Vagina (tissue), 2 donors: ENCODE measurements at regions not wholly inside any gene's neighbourhood (a gene's known extent, or its start where the extent isn't known, plus 50 kb on each side); places are given as distances from the start of the nearest gene placed in this dataset.

ENCODE experiments used
- POLR2A ChIP-seq, 2 donors: fragments of 450-650 bp; IDR thresholded peaks; one replicate each; pipeline ENCODE4 v1.6.1; 2017; ENCODE audit warnings: antibody characterized with exemption in 2 of 2, mild to moderate bottlenecking in 2 of 2, moderate library complexity in 2 of 2
- TF ChIP-seq, protein P1 (sequence below), 3 experiments: fragments of 450-650 bp in 2 of 3; fragments of 200-600 bp in 1 of 3; sonication (generic) in 1 of 3; IDR thresholded peaks; one replicate each; pipeline ENCODE4 v1.5.1; 2017 to 2019; ENCODE audit warnings: antibody characterized with exemption in 3 of 3, mild to moderate bottlenecking in 2 of 3, moderate library complexity in 2 of 3

DNA sequence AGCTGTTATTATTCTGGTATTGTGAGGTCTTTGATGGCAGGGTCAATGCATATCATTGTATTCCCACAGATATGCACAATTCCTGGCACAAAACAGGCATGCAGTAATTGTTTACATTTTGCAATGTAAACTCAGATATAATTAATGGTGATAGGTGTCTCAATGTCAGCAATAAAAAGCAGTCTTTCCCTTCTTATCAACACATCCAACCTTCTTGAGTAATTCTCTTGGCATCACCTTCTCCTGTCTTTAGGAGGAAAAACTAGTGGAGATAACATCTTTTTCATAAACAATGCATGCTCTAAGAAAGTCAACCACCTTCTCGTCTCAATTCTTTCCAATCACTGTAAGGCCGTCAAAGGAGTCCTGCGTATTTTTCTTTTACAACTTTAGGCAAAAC lies 313.3 kb upstream of the GULP1 start:
- no peak for TF ChIP-seq POLR2A (IDR thresholded peaks at IDR 0.05)
- TF ChIP-seq, protein P1, sequence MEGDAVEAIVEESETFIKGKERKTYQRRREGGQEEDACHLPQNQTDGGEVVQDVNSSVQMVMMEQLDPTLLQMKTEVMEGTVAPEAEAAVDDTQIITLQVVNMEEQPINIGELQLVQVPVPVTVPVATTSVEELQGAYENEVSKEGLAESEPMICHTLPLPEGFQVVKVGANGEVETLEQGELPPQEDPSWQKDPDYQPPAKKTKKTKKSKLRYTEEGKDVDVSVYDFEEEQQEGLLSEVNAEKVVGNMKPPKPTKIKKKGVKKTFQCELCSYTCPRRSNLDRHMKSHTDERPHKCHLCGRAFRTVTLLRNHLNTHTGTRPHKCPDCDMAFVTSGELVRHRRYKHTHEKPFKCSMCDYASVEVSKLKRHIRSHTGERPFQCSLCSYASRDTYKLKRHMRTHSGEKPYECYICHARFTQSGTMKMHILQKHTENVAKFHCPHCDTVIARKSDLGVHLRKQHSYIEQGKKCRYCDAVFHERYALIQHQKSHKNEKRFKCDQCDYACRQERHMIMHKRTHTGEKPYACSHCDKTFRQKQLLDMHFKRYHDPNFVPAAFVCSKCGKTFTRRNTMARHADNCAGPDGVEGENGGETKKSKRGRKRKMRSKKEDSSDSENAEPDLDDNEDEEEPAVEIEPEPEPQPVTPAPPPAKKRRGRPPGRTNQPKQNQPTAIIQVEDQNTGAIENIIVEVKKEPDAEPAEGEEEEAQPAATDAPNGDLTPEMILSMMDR (IDR thresholded peaks at IDR 0.05) = no peak
